ENCODE measurements at regions not wholly inside any gene's neighbourhood (a gene's known extent, or its start where the extent isn't known, plus 50 kb on each side); places are given as distances from the start of the nearest gene placed in this dataset.

- no peaks in the 10 kb centered on the region for H3K9me3 ChIP-seq
- peak overlapping the region; percentile 78 for H3K27ac Mint-ChIP-seq (ENCODE audit: unreplicated experiment)
- no peak for DNase-seq
- no peaks in the 10 kb centered on the region for H3K36me3 ChIP-seq (ENCODE audit: control insufficient read depth, insufficient read depth, low read length)
- H3K4me3 ChIP-seq (ENCODE audit: low read depth, low read length): no peak overlapping the region
- peak overlapping the region; percentile 55 for H3K4me3 Mint-ChIP-seq (ENCODE audit: unreplicated experiment)
- H3K27me3 ChIP-seq (replicated peaks; ENCODE audit: control insufficient read depth, insufficient read depth, low read length): no peaks in the 10 kb centered on the region
- H3K9me3 Mint-ChIP-seq (ENCODE audit: unreplicated experiment): no peaks in the 10 kb centered on the region
- CTCF ChIA-PET: interaction anchor here (0.8 kb wide), 1 partner anchor 105 kb away, joined by 3 read pairs; no protein-coding TSS in a partner anchor
- POLR2A ChIA-PET: no interaction called here
- intact Hi-C loops (cut with micrococcal nuclease; ENCODE audit: unreplicated experiment): loop anchor here (5.0 kb wide), 1 partner anchor 104 kb away; the partner anchor contains the start of gene MED13L
- peaks cover 69% of the 10 kb centered on the region for H3K4me1 ChIP-seq
- no TSS peak for BruUV-seq (replicated peaks)
- peaks cover 33% of the 10 kb centered on the region for H3K4me1 Mint-ChIP-seq (ENCODE audit: low read depth, unreplicated experiment)
- no peak for TF ChIP-seq CTCF (IDR thresholded peaks at IDR 0.05; ENCODE audit: insufficient read depth in 1 of 2, low read depth in 1 of 2, low read length in 1 of 2, severe bottlenecking in 1 of 2, unreplicated experiment in 1 of 2)
- H3K27me3 Mint-ChIP-seq (ENCODE audit: insufficient read depth, unreplicated experiment): no peaks in the 10 kb centered on the region
- no peaks in the 10 kb centered on the region for H3K36me3 Mint-ChIP-seq (ENCODE audit: insufficient read depth, unreplicated experiment)
Observed at GRCh38 chr12:116381240-116381743, 103.8 kb upstream of the MED13L start.

DNA sequence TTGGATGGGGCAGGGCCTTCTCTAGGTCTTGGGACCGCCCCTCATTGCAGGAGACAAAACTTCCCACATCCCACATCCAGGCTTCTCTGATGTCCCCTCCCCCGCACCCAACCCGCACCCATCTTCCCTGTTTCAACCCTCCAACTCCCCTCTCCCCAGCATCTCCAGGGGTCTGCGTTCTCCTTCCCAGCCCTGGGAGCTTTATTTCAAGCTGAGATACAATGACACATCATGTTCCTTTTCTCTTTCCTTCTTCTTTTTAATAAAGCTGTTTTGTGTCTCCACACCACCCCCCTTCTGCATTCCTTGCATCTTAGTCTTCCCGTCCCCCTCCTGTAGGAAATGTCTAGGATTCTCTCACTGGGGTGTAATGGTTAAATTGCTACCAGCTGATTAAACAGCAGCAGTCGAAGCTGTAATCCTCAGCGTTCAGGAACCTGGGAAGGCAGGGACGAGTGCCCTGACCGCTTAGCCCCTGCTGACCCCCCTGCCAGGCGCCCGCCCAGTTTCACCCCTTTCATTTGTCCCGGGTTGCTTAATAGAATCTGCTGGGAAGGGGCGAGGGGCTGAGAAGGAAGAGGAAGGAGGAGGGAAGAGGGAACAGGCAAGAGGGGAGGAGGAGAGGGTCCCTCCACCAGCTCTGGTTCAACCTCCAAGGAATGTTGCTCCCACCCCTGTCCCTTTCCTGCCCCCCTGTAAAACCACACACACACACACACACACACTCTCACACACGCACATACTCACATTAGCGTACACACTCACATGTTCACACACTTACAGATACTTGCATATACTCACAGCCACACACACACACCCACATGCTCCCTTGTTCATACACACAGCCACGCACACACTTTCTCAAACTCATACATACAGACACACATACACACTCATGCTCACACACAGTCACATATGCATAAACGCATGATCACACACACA, 104.5 kb upstream of the MED13L start:
- no peak overlapping the region for H3K4me3 ChIP-seq (ENCODE audit: low read depth, low read length)
- BruUV-seq (replicated peaks): no TSS peak
- peaks cover 26% of the 10 kb centered on the region for H3K4me1 Mint-ChIP-seq (ENCODE audit: low read depth, unreplicated experiment)
- H3K27me3 Mint-ChIP-seq (ENCODE audit: insufficient read depth, unreplicated experiment): no peaks in the 10 kb centered on the region
- peak overlapping the region; percentile 78 for H3K27ac Mint-ChIP-seq (ENCODE audit: unreplicated experiment)
- no peaks in the 10 kb centered on the region for H3K36me3 ChIP-seq (ENCODE audit: control insufficient read depth, insufficient read depth, low read length)
- H3K36me3 Mint-ChIP-seq (ENCODE audit: insufficient read depth, unreplicated experiment): no peaks in the 10 kb centered on the region
- peak overlapping the region; percentile 55 for H3K4me3 Mint-ChIP-seq (ENCODE audit: unreplicated experiment)
- H3K9me3 ChIP-seq: no peaks in the 10 kb centered on the region
- ChIA-PET CTCF (interaction anchor here (0.8 kb wide), 1 partner anchor 106 kb away, joined by 3 read pairs; no protein-coding TSS in a partner anchor), POLR2A (no interaction called here)
- no peaks in the 10 kb centered on the region for H3K27me3 ChIP-seq (replicated peaks; ENCODE audit: control insufficient read depth, insufficient read depth, low read length)
- H3K9me3 Mint-ChIP-seq (ENCODE audit: unreplicated experiment): no peaks in the 10 kb centered on the region
- DNase-seq: peak; percentile 66 to 68
- TF ChIP-seq CTCF (IDR thresholded peaks at IDR 0.05; ENCODE audit: insufficient read depth in 1 of 2, low read depth in 1 of 2, low read length in 1 of 2, severe bottlenecking in 1 of 2, unreplicated experiment in 1 of 2): no peak
- intact Hi-C loops (cut with micrococcal nuclease; ENCODE audit: unreplicated experiment): loop anchor here (5.0 kb wide), 1 partner anchor 105 kb away; the partner anchor contains the start of gene MED13L
- peaks cover 63% of the 10 kb centered on the region for H3K4me1 ChIP-seq

DNA sequence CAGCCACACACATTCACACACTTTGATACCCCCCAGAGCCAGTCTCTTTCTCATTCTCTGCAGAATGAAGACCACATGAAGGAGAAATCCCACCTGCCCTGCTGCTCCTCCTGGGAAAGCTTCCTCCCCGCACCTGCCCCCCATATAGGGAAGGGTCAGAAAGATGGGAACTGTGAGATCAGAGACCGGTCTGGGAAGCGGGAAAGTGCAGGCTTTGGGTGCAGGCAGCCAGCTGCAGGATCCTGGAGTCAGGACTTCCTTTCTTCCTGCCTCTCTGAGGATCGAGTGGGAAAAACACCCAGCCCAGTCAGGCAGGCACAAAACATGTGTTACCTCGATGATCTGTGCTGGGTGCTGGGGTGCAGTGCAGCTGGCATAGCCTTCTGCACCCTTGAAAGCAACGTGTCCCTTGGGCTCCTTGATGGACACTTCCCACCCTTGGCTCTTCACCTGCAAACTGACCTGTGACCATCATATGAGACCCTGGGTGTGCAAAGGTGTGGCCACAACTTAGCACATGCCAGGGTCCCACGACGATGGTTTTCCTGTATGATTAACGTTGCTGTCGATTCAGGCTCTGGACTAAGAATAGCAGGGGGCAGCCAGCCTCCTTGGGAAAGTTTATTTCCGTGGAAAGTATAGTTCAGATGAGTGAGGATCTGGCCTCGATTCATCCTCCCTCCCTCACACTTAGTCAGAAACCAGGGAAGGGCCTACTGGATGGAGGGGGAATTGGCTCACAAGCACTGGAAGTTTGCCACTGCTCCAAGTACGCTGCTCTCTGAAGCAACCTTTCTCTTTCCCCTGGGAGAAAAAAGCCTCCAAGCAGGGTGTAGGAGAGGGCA, 105.4 kb upstream of the MED13L start:
- DNase-seq: no peak
- Histone ChIP-seq H3K27me3 (replicated peaks; ENCODE audit: control insufficient read depth, insufficient read depth, low read length) (no peaks in the 10 kb centered on the region), H3K36me3 (ENCODE audit: control insufficient read depth, insufficient read depth, low read length) (no peaks in the 10 kb centered on the region), H3K4me3 (ENCODE audit: low read depth, low read length) (no peak overlapping the region), H3K9me3 (no peaks in the 10 kb centered on the region), H3K4me1 (peaks cover 56% of the 10 kb centered on the region)
- H3K4me1 Mint-ChIP-seq (ENCODE audit: low read depth, unreplicated experiment): peaks cover 26% of the 10 kb centered on the region
- intact Hi-C loops (cut with micrococcal nuclease; ENCODE audit: unreplicated experiment): loop anchor here (5.0 kb wide), 1 partner anchor 106 kb away; the partner anchor contains the start of gene MED13L
- TF ChIP-seq CTCF (IDR thresholded peaks at IDR 0.05; ENCODE audit: insufficient read depth in 1 of 2, low read depth in 1 of 2, low read length in 1 of 2, severe bottlenecking in 1 of 2, unreplicated experiment in 1 of 2): no peak
- H3K36me3 Mint-ChIP-seq (ENCODE audit: insufficient read depth, unreplicated experiment): no peaks in the 10 kb centered on the region
- H3K4me3 Mint-ChIP-seq (ENCODE audit: unreplicated experiment): peak overlapping the region; percentile 55
- ChIA-PET POLR2A (no interaction called here), CTCF (no interaction called here)
- H3K27me3 Mint-ChIP-seq (ENCODE audit: insufficient read depth, unreplicated experiment): no peaks in the 10 kb centered on the region
- peak overlapping the region; percentile 78 for H3K27ac Mint-ChIP-seq (ENCODE audit: unreplicated experiment)
- BruUV-seq (replicated peaks): no TSS peak
- no peaks in the 10 kb centered on the region for H3K9me3 Mint-ChIP-seq (ENCODE audit: unreplicated experiment)
